Rectal smooth muscle tissue (tissue), 1 donor: ENCODE measurements at regions not wholly inside any gene's neighbourhood (a gene's known extent, or its start where the extent isn't known, plus 50 kb on each side); places are given as distances from the start of the nearest gene placed in this dataset.
"Not testable (repeated sequence)": the region's sequence is repeated elsewhere in the genome, so short reads cannot be mapped to it uniquely, and the experiment has no call there.

Source experiments
- H3K27ac ChIP-seq: one replicate; pipeline ENCODE4 v1.7.0; 2013; ENCODE audit warnings: low read depth, low read length, inconsistent platforms
- H3K27me3 ChIP-seq: one replicate; pipeline ENCODE4 v1.7.0; 2013; ENCODE audit warnings: low read length; ENCODE audit not compliant: control insufficient read depth, insufficient read depth
- H3K36me3 ChIP-seq: one replicate; pipeline ENCODE4 v1.7.0; 2013; ENCODE audit warnings: low read length; ENCODE audit not compliant: control insufficient read depth, insufficient read depth
- H3K4me1 ChIP-seq: one replicate; pipeline ENCODE4 v1.7.0; 2013; ENCODE audit warnings: low read length; ENCODE audit not compliant: control insufficient read depth, insufficient read depth
- H3K4me3 ChIP-seq: one replicate; pipeline ENCODE4 v1.7.0; 2013; ENCODE audit warnings: low read length
- H3K9ac ChIP-seq: one replicate; pipeline ENCODE4 v1.7.0; 2013; ENCODE audit warnings: low read length

- not testable (repeated sequence) for H3K27me3 ChIP-seq, H3K27ac ChIP-seq, H3K36me3 ChIP-seq, H3K9ac ChIP-seq, H3K4me3 ChIP-seq, H3K4me1 ChIP-seq
Observed at GRCh38 chr10:8179773-8180172, 125.3 kb downstream of the GATA3 start.

GRCh38 chr10:8180360-8181109 is 126.0 kb downstream of the GATA3 start:
- H3K27me3 ChIP-seq = no peaks in the 10 kb centered on the region
- no peaks in the 10 kb centered on the region for H3K4me1 ChIP-seq
- no peaks in the 10 kb centered on the region for H3K36me3 ChIP-seq
- no peak overlapping the region for H3K9ac ChIP-seq
- no peak overlapping the region for H3K27ac ChIP-seq
- no peak overlapping the region for H3K4me3 ChIP-seq

DNA sequence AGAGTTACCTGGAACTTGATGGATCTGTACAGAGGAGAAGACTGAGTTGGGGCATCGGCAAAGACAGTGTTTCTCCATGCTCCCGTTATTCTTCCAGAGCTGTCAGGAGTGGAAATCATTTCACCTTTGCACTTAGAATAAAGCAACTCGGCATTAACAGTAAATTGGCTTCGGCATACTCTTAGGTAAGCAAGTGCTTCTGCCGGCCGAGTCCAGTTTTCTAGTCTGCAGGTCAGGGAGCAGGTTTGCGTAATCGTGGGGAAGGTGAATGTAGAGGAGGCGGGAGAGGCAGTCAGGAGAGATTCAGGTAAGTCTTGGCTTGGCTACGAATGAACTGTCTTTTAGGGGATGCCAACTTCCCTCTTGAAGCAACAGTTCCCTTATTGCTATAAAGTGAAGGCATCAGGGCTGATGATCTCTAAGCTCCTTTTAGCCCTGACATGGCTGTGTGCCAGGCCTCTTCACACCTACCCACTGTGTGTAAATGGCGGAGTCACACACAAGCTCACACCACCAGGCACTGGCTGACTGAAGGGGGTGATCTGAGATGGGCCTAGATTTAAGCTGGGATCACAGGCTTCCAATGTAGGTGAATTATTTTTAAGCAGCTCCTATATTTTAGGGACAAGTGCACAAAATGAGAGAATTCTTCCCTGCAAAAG is 127.1 kb downstream of the GATA3 start:
- H3K27me3 ChIP-seq = no peaks in the 10 kb centered on the region
- H3K27ac ChIP-seq = no peak overlapping the region
- no peak overlapping the region for H3K4me3 ChIP-seq
- H3K36me3 ChIP-seq = no peaks in the 10 kb centered on the region
- H3K4me1 ChIP-seq = no peaks in the 10 kb centered on the region
- no peak overlapping the region for H3K9ac ChIP-seq

GRCh38 chr10:8182806-8183205 is 128.3 kb downstream of the GATA3 start:
- Histone ChIP-seq H3K4me3 (no peak overlapping the region), H3K9ac (no peak overlapping the region), H3K36me3 (no peaks in the 10 kb centered on the region), H3K27ac (no peak overlapping the region), H3K27me3 (no peaks in the 10 kb centered on the region), H3K4me1 (no peaks in the 10 kb centered on the region)

GRCh38 chr10:8183241-8183704 is 128.8 kb downstream of the GATA3 start:
- Histone ChIP-seq H3K27me3 (no peaks in the 10 kb centered on the region), H3K4me3 (no peak overlapping the region), H3K9ac (no peak overlapping the region), H3K36me3 (no peaks in the 10 kb centered on the region), H3K4me1 (no peaks in the 10 kb centered on the region), H3K27ac (no peak overlapping the region)

DNA sequence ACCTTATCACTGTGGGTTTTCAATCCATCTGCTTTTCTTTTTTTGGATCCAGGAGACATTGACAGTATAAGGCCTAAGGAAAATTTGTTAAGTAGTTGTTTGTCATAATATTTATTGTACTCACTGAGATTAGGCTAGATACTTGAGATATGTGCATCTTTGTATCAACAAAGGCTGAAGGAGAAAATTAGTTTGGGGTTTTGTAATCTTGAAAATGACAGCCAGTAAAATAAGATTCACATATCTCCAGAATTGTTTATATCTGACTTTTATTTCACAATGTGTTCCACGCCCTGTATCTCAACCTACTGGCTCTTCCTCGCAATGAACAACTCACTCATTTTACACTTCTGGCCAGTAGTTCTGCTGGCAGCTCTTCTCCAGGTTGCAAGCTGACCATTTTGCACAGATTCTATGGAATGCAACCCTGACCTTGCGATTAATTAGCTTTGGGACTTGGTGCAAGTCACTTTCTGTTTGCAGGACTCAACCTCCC is 132.7 kb downstream of the GATA3 start:
- Histone ChIP-seq H3K4me1 (no peaks in the 10 kb centered on the region), H3K27ac (no peak overlapping the region), H3K4me3 (no peak overlapping the region), H3K27me3 (no peaks in the 10 kb centered on the region), H3K36me3 (no peaks in the 10 kb centered on the region), H3K9ac (no peak overlapping the region)

GRCh38 chr10:8189458-8189857 is 135.0 kb downstream of the GATA3 start:
- Histone ChIP-seq H3K36me3 (no peaks in the 10 kb centered on the region), H3K9ac (no peak overlapping the region), H3K4me3 (no peak overlapping the region), H3K4me1 (no peaks in the 10 kb centered on the region), H3K27ac (no peak overlapping the region), H3K27me3 (no peaks in the 10 kb centered on the region)

DNA sequence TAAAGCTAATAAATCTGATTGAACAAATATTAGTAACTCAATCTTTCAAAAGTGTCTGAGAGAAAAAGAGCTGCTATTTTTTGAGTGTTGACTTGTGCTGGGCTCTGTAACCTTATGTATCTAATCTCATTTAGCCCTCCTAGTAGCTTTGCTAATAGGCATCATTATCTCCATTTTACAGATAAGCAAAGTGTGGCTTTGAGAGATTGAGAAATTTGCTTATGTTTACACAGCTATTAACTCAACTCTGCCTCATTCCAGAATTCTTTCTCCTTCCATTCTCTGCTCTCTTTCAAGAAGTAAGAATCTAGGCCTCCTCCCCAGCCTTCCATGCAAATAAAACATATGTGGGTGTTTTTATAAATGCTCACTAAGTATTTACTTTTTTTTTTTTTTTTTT is 137.8 kb downstream of the GATA3 start:
- H3K27ac ChIP-seq = no peak overlapping the region
- no peaks in the 10 kb centered on the region for H3K4me1 ChIP-seq
- H3K27me3 ChIP-seq = no peaks in the 10 kb centered on the region
- H3K36me3 ChIP-seq = no peaks in the 10 kb centered on the region
- H3K4me3 ChIP-seq = no peak overlapping the region
- no peak overlapping the region for H3K9ac ChIP-seq

- no peaks in the 10 kb centered on the region for H3K36me3 ChIP-seq
- no peak overlapping the region for H3K4me3 ChIP-seq
- H3K27ac ChIP-seq = no peak overlapping the region
- no peaks in the 10 kb centered on the region for H3K27me3 ChIP-seq
- H3K4me1 ChIP-seq = no peaks in the 10 kb centered on the region
- no peak overlapping the region for H3K9ac ChIP-seq
Observed at GRCh38 chr10:8193546-8193945, 139.1 kb downstream of the GATA3 start.

- Histone ChIP-seq H3K4me1 (no peaks in the 10 kb centered on the region), H3K27me3 (no peaks in the 10 kb centered on the region), H3K27ac (no peak overlapping the region), H3K4me3 (no peak overlapping the region), H3K36me3 (no peaks in the 10 kb centered on the region), H3K9ac (no peak overlapping the region)
Observed at GRCh38 chr10:8194050-8194449, 139.6 kb downstream of the GATA3 start.

GRCh38 chr10:8206882-8207281 is 152.4 kb downstream of the GATA3 start:
- Histone ChIP-seq H3K36me3 (no peaks in the 10 kb centered on the region), H3K4me1 (no peaks in the 10 kb centered on the region), H3K9ac (no peak overlapping the region), H3K4me3 (no peak overlapping the region), H3K27me3 (no peaks in the 10 kb centered on the region), H3K27ac (no peak overlapping the region)

GRCh38 chr10:8211631-8212030 is 157.1 kb downstream of the GATA3 start:
- H3K27me3 ChIP-seq = no peaks in the 10 kb centered on the region
- no peak overlapping the region for H3K27ac ChIP-seq
- no peaks in the 10 kb centered on the region for H3K4me1 ChIP-seq
- no peaks in the 10 kb centered on the region for H3K36me3 ChIP-seq
- no peak overlapping the region for H3K4me3 ChIP-seq
- H3K9ac ChIP-seq = no peak overlapping the region

GRCh38 chr10:8213735-8214134 is 159.2 kb downstream of the GATA3 start:
- Histone ChIP-seq H3K9ac (no peak overlapping the region), H3K36me3 (no peaks in the 10 kb centered on the region), H3K27ac (no peak overlapping the region), H3K4me1 (no peaks in the 10 kb centered on the region), H3K27me3 (no peaks in the 10 kb centered on the region), H3K4me3 (no peak overlapping the region)
